ENCODE measurements at regions not wholly inside any gene's neighbourhood (a gene's known extent, or its start where the extent isn't known, plus 50 kb on each side); places are given as distances from the start of the nearest gene placed in this dataset.

DNA sequence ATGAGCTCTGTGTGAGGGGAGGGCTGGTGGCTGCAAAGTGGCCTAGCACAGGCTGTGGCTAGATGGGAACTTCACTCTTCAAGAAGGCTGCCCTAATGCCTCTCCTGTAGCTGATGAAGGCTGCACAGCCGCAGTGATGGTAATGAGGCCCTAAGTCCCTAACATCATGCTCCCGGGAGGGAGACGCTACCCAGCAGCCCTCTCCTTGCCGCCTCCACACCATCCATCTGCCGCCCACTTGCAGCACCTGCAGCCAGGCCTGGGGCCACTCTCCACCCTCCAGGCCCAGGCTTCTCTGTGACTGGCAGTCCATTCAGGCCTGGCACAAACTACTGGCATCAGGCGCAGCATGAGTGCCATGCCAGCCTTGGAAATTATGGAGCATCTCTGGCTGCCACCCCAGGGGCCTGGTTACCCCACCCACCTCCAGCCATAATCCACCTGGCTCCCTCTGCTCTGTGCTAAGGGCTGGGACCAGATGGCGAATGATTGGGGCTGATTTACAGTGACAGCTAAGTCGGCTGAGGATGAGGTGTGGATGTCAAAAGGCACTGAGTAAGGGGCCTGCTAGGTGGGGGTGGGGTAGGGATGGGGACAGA is 284.2 kb downstream of the LRFN2 start:
- Histone ChIP-seq H3K4me2 (ENCODE audit: control insufficient read depth, extremely low read depth, insufficient read depth, low read depth, low read length) (no peak overlapping the region), H3K9me1 (ENCODE audit: control insufficient read depth, extremely low read depth, insufficient read depth, low read length) (no peaks in the 10 kb centered on the region), H3K9me3 (ENCODE audit: control insufficient read depth, low read depth, low read length) (no peaks in the 10 kb centered on the region), H3K9ac (ENCODE audit: control insufficient read depth, extremely low read depth, insufficient read depth, low read length) (no peak overlapping the region), H3K27me3 (ENCODE audit: control insufficient read depth, extremely low read depth, insufficient read depth, low read length) (no peaks in the 10 kb centered on the region), H3K36me3 (ENCODE audit: control insufficient read depth in 2 of 2, extremely low read depth in 1 of 2, insufficient read depth in 2 of 2, low read length in 2 of 2) (no peaks in the 10 kb centered on the region), H3K27ac (ENCODE audit: control insufficient read depth, insufficient read depth, low read length) (no peak overlapping the region), H3K79me2 (ENCODE audit: control insufficient read depth, insufficient read depth, low read length) (no peaks in the 10 kb centered on the region), H4K20me1 (ENCODE audit: control insufficient read depth, extremely low read depth, insufficient read depth, low read length) (no peaks in the 10 kb centered on the region), H3K4me1 (ENCODE audit: control insufficient read depth, extremely low read depth, insufficient read depth, low read length) (no peaks in the 10 kb centered on the region), H3K4me3 (ENCODE audit: control insufficient read depth in 2 of 3, extremely low read depth in 1 of 3, insufficient read depth in 2 of 3, low read depth in 1 of 3, low read length in 3 of 3) (no peak overlapping the region), H2AFZ (ENCODE audit: control insufficient read depth, low read length) (no peak overlapping the region)
- dilution Hi-C loops (cut with MboI; ENCODE audit: extremely low pct_ligation_motif_present, low sequenced_read_pairs), result no loop called here
- no peak for FAIRE-seq
- no peak for DNase-seq (ENCODE audit: low read depth, low spot score)
- TF ChIP-seq, protein P1, sequence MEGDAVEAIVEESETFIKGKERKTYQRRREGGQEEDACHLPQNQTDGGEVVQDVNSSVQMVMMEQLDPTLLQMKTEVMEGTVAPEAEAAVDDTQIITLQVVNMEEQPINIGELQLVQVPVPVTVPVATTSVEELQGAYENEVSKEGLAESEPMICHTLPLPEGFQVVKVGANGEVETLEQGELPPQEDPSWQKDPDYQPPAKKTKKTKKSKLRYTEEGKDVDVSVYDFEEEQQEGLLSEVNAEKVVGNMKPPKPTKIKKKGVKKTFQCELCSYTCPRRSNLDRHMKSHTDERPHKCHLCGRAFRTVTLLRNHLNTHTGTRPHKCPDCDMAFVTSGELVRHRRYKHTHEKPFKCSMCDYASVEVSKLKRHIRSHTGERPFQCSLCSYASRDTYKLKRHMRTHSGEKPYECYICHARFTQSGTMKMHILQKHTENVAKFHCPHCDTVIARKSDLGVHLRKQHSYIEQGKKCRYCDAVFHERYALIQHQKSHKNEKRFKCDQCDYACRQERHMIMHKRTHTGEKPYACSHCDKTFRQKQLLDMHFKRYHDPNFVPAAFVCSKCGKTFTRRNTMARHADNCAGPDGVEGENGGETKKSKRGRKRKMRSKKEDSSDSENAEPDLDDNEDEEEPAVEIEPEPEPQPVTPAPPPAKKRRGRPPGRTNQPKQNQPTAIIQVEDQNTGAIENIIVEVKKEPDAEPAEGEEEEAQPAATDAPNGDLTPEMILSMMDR (optimal IDR thresholded peaks at IDR 0.05 in 1 of 3, IDR thresholded peaks at IDR 0.05 in 1 of 3, conservative IDR thresholded peaks at IDR 0.05 in 1 of 3; ENCODE audit: extremely low read depth in 1 of 3, insufficient read depth in 2 of 3, low read length in 3 of 3), result no peak
- no peak for TF ChIP-seq EZH2 (IDR thresholded peaks at IDR 0.05; ENCODE audit: low read length)

DNA sequence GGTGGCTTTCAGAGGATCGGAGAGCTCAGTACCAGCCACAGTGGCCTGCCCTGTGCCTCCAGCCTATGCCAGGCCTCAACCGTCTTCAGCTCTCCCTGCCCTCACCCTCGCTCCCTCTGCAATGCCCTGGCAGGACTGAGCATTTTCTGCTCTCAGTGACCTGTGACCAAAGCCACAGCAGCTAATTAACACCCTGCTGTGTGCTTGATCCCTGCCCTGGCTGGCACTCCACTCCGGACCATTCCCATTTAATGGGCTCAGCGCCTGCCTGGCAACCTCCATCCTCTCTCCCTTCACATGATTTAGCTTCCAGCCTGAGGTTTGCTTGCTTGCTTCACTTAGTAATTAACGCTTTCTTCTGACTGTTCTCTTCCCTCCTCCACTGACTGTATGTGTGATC is 287.5 kb downstream of the LRFN2 start:
- TF ChIP-seq, protein P1 (optimal IDR thresholded peaks at IDR 0.05 in 1 of 3, IDR thresholded peaks at IDR 0.05 in 1 of 3, conservative IDR thresholded peaks at IDR 0.05 in 1 of 3; ENCODE audit: extremely low read depth in 1 of 3, insufficient read depth in 2 of 3, low read length in 3 of 3), result no peak
- TF ChIP-seq EZH2 (IDR thresholded peaks at IDR 0.05; ENCODE audit: low read length), result no peak

More for the DNA sequence above, 287.5 kb downstream of the LRFN2 start:
- Histone ChIP-seq H3K27me3 (ENCODE audit: control insufficient read depth, extremely low read depth, insufficient read depth, low read length) (no peaks in the 10 kb centered on the region), H3K4me3 (ENCODE audit: control insufficient read depth in 2 of 3, extremely low read depth in 1 of 3, insufficient read depth in 2 of 3, low read depth in 1 of 3, low read length in 3 of 3) (no peak overlapping the region), H3K9me1 (ENCODE audit: control insufficient read depth, extremely low read depth, insufficient read depth, low read length) (no peaks in the 10 kb centered on the region), H3K27ac (ENCODE audit: control insufficient read depth, insufficient read depth, low read length) (no peak overlapping the region), H3K9me3 (ENCODE audit: control insufficient read depth, low read depth, low read length) (no peaks in the 10 kb centered on the region), H4K20me1 (ENCODE audit: control insufficient read depth, extremely low read depth, insufficient read depth, low read length) (no peaks in the 10 kb centered on the region), H3K9ac (ENCODE audit: control insufficient read depth, extremely low read depth, insufficient read depth, low read length) (no peak overlapping the region), H3K4me1 (ENCODE audit: control insufficient read depth, extremely low read depth, insufficient read depth, low read length) (no peaks in the 10 kb centered on the region), H3K79me2 (ENCODE audit: control insufficient read depth, insufficient read depth, low read length) (no peaks in the 10 kb centered on the region), H3K36me3 (ENCODE audit: control insufficient read depth in 2 of 2, extremely low read depth in 1 of 2, insufficient read depth in 2 of 2, low read length in 2 of 2) (no peaks in the 10 kb centered on the region), H3K4me2 (ENCODE audit: control insufficient read depth, extremely low read depth, insufficient read depth, low read depth, low read length) (no peak overlapping the region), H2AFZ (ENCODE audit: control insufficient read depth, low read length) (no peak overlapping the region)
- FAIRE-seq, result no peak
- DNase-seq (ENCODE audit: low read depth, low spot score), result no peak
- dilution Hi-C loops (cut with MboI; ENCODE audit: extremely low pct_ligation_motif_present, low sequenced_read_pairs), result no loop called here

Data from keratinocyte (primary cell).